ENCODE measurements at regions not wholly inside any gene's neighbourhood (a gene's known extent, or its start where the extent isn't known, plus 50 kb on each side); places are given as distances from the start of the nearest gene placed in this dataset.

DNA sequence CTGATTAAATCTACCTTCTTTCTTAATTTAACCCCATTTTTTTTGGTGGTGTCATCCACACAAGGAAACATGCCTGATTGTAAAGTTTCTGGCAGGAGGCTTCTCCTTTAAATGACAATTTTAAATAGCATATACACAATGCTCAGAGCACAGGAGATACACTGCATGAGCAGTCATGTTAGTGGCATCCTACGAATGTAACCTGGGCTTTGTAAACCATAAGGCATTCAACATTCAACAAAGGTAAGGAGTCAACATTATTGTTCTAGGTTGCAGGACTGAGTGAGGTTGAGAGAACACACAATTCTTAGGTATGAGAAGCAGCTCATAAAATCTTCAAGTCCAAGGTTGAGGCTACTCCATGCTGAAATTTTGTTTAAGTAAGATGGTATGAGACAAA is 266.6 kb upstream of the SIX2 start:
- TF ChIP-seq POLR2A (IDR thresholded peaks at IDR 0.05) (no peak), CTCF (IDR thresholded peaks at IDR 0.05) (no peak)
